AG09319 (cell line): ENCODE measurements at regions not wholly inside any gene's neighbourhood (a gene's known extent, or its start where the extent isn't known, plus 50 kb on each side); places are given as distances from the start of the nearest gene placed in this dataset.
"Not testable (repeated sequence)": the region's sequence is repeated elsewhere in the genome, so short reads cannot be mapped to it uniquely, and the experiment has no call there.

Experiments used
- DNase-seq: peaks from one replicate; pipeline ENCODE4 v3.0.0-alpha.2; 2010; ENCODE audit warnings: low read depth; ENCODE audit errors: extremely low read depth
- CTCF ChIP-seq: IDR thresholded peaks from 2 replicates; pipeline ENCODE4 v1.5.1; 2011; ENCODE audit warnings: low read depth, mild to moderate bottlenecking, inconsistent platforms, low read length, moderate library complexity

GRCh38 chr14:83287300-83287699, 1753.6 kb upstream of the SEL1L start:
- DNase-seq, result no peak
- no peak for TF ChIP-seq CTCF

- DNase-seq, result no peak
- no peak for TF ChIP-seq CTCF
Observed at GRCh38 chr14:83289390-83289789, 1755.7 kb upstream of the SEL1L start.

GRCh38 chr14:83289896-83290295, 1756.2 kb upstream of the SEL1L start:
- no peak for TF ChIP-seq CTCF
- no peak for DNase-seq

- DNase-seq, result no peak
- no peak for TF ChIP-seq CTCF
Observed at GRCh38 chr14:83290447-83290846, 1756.8 kb upstream of the SEL1L start.

- no peak for TF ChIP-seq CTCF
- DNase-seq, result no peak
Observed at GRCh38 chr14:83291714-83292113, 1758.1 kb upstream of the SEL1L start.

- DNase-seq, result no peak
- TF ChIP-seq CTCF, result no peak
Observed at GRCh38 chr14:83294941-83295340, 1761.3 kb upstream of the SEL1L start.

- no peak for TF ChIP-seq CTCF
- DNase-seq, result no peak
Observed at GRCh38 chr14:83297361-83297760, 1763.7 kb upstream of the SEL1L start.

GRCh38 chr14:83298016-83298415, 1764.4 kb upstream of the SEL1L start:
- not testable (repeated sequence) for DNase-seq
